ENCODE measurements at regions not wholly inside any gene's neighbourhood (a gene's known extent, or its start where the extent isn't known, plus 50 kb on each side); places are given as distances from the start of the nearest gene placed in this dataset.

GRCh38 chr5:138699482-138699881 lies 53.7 kb upstream of the CTNNA1 start:
- TF ChIP-seq CTCF (IDR thresholded peaks at IDR 0.05) (no peak), ZFX (IDR thresholded peaks at IDR 0.05; ENCODE audit: borderline replicate concordance) (no peak)

All from 22Rv1 (cell line).